ENCODE measurements at regions not wholly inside any gene's neighbourhood (a gene's known extent, or its start where the extent isn't known, plus 50 kb on each side); places are given as distances from the start of the nearest gene placed in this dataset.

DNA sequence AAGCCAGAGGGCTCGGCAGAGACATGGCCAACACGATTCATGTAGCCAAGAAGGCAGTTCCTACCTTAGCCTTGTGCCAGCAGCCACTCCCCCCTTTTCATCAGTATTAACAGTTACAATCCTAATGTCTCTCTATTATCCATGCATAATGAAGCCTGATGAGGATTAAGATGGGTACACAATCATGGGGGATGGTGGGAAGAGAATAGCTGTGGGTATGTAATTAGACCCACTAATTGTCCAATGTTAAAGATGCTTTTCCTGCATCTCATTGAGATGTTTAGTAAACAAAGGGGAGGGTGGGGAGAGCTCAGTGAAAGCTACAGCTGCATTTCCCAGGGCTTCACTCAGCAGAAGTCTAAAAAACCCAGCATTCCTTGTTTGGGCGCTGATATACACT, 70.4 kb upstream of the CMKLR1 start:
- POLR2A ChIA-PET = interaction anchor here (0.6 kb wide), 1 partner anchor 39 kb away, joined by 3 read pairs; no protein-coding TSS in a partner anchor
- H3K9me3 ChIP-seq = no peaks in the 10 kb centered on the region
- WGBS (ENCODE audit: low lambda C conversion rate) = 41% methylated on average over 3 of the region's 3 CpGs
- H4K20me1 ChIP-seq (ENCODE audit: insufficient read depth) = no peaks in the 10 kb centered on the region
- no peaks in the 10 kb centered on the region for H3K27me3 ChIP-seq (ENCODE audit: insufficient read depth)
- H3K9ac ChIP-seq = no peak overlapping the region
- H3K36me3 ChIP-seq (replicated peaks in 1 of 2; ENCODE audit: control insufficient read depth in 1 of 2, insufficient read depth in 2 of 2, low read length in 1 of 2) = no peaks in the 10 kb centered on the region
- CTCF ChIA-PET = interaction anchor here (0.6 to 2.5 kb wide), 4 partner anchors 16 to 102 kb away, joined by 3 to 6 read pairs (median 4); no protein-coding TSS in a partner anchor
- H3K4me1 ChIP-seq (ENCODE audit: control insufficient read depth in 1 of 2, insufficient read depth in 2 of 2, low read depth in 1 of 2, low read length in 1 of 2) = no peaks in the 10 kb centered on the region; a peak in 1 of 4 replicates
- DNase-seq = no peak
- no peak for TF ChIP-seq RXRA (IDR thresholded peaks at IDR 0.05; ENCODE audit: borderline replicate concordance, low read depth)
- TF ChIP-seq EP300 (IDR thresholded peaks at IDR 0.05; ENCODE audit: borderline replicate concordance in 1 of 2, low read depth in 1 of 2, low read length in 1 of 2) = no peak
- no peak for TF ChIP-seq TAF1 (IDR thresholded peaks at IDR 0.05; ENCODE audit: borderline replicate concordance, low read depth, low read length)
- TF ChIP-seq FOXJ3 (CRISPR knock-in tag; IDR thresholded peaks at IDR 0.05) = no peak
- no peak for TF ChIP-seq NRF1 (IDR thresholded peaks at IDR 0.05; ENCODE audit: low read depth, low read length)
- TF ChIP-seq JUND (IDR thresholded peaks at IDR 0.05) = no peak
- no peak for TF ChIP-seq MEF2A (IDR thresholded peaks at IDR 0.05; ENCODE audit: borderline replicate concordance, low read depth)
- TF ChIP-seq PBX3 (IDR thresholded peaks at IDR 0.05) = no peak
- TF ChIP-seq USF2 (IDR thresholded peaks at IDR 0.05; ENCODE audit: borderline replicate concordance, low read depth, low read length) = no peak
- TF ChIP-seq ZBTB33 (IDR thresholded peaks at IDR 0.05; ENCODE audit: borderline replicate concordance, low read depth) = no peak
- no peak for TF ChIP-seq FOXM1 (IDR thresholded peaks at IDR 0.05; ENCODE audit: low read depth)
- TF ChIP-seq EZH2phosphoT487 (IDR thresholded peaks at IDR 0.05; ENCODE audit: borderline replicate concordance, low read depth) = no peak
- TF ChIP-seq CHD2 (IDR thresholded peaks at IDR 0.05; ENCODE audit: low read length, partially characterized antibody) = no peak
- TF ChIP-seq, protein P1, sequence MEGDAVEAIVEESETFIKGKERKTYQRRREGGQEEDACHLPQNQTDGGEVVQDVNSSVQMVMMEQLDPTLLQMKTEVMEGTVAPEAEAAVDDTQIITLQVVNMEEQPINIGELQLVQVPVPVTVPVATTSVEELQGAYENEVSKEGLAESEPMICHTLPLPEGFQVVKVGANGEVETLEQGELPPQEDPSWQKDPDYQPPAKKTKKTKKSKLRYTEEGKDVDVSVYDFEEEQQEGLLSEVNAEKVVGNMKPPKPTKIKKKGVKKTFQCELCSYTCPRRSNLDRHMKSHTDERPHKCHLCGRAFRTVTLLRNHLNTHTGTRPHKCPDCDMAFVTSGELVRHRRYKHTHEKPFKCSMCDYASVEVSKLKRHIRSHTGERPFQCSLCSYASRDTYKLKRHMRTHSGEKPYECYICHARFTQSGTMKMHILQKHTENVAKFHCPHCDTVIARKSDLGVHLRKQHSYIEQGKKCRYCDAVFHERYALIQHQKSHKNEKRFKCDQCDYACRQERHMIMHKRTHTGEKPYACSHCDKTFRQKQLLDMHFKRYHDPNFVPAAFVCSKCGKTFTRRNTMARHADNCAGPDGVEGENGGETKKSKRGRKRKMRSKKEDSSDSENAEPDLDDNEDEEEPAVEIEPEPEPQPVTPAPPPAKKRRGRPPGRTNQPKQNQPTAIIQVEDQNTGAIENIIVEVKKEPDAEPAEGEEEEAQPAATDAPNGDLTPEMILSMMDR (IDR thresholded peaks at IDR 0.05) = no peak
- TF ChIP-seq GATA2 (CRISPR knock-in tag; IDR thresholded peaks at IDR 0.05) = no peak
- TF ChIP-seq MAX (IDR thresholded peaks at IDR 0.05; ENCODE audit: low read depth) = no peak
- TF ChIP-seq, protein P2, sequence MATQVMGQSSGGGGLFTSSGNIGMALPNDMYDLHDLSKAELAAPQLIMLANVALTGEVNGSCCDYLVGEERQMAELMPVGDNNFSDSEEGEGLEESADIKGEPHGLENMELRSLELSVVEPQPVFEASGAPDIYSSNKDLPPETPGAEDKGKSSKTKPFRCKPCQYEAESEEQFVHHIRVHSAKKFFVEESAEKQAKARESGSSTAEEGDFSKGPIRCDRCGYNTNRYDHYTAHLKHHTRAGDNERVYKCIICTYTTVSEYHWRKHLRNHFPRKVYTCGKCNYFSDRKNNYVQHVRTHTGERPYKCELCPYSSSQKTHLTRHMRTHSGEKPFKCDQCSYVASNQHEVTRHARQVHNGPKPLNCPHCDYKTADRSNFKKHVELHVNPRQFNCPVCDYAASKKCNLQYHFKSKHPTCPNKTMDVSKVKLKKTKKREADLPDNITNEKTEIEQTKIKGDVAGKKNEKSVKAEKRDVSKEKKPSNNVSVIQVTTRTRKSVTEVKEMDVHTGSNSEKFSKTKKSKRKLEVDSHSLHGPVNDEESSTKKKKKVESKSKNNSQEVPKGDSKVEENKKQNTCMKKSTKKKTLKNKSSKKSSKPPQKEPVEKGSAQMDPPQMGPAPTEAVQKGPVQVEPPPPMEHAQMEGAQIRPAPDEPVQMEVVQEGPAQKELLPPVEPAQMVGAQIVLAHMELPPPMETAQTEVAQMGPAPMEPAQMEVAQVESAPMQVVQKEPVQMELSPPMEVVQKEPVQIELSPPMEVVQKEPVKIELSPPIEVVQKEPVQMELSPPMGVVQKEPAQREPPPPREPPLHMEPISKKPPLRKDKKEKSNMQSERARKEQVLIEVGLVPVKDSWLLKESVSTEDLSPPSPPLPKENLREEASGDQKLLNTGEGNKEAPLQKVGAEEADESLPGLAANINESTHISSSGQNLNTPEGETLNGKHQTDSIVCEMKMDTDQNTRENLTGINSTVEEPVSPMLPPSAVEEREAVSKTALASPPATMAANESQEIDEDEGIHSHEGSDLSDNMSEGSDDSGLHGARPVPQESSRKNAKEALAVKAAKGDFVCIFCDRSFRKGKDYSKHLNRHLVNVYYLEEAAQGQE (IDR thresholded peaks at IDR 0.05; ENCODE audit: low read depth, low read length) = no peak
- TF ChIP-seq TEAD4 (IDR thresholded peaks at IDR 0.05; ENCODE audit: borderline replicate concordance, insufficient read depth) = no peak
- H2AFZ ChIP-seq (ENCODE audit: low read depth) = no peak overlapping the region
- H3K9me2 ChIP-seq = no peaks in the 10 kb centered on the region
- no peaks in the 10 kb centered on the region for H3K79me2 ChIP-seq (ENCODE audit: insufficient read depth)
- H3K4me2 ChIP-seq = no peak overlapping the region
- H3F3A ChIP-seq (replicated peaks; ENCODE audit: insufficient read depth) = no peaks in the 10 kb centered on the region
- no peak overlapping the region for H3K4me3 ChIP-seq (ENCODE audit: low read depth in 2 of 2, low read length in 1 of 2)
- H3K27ac ChIP-seq (ENCODE audit: low read depth in 2 of 2, low read length in 1 of 2) = no peak overlapping the region

All from SK-N-SH (cell line).